Inferior parietal cortex (tissue), 1 donor: ENCODE measurements at regions not wholly inside any gene's neighbourhood (a gene's known extent, or its start where the extent isn't known, plus 50 kb on each side); places are given as distances from the start of the nearest gene placed in this dataset.

Experiments used
- DNase-seq: peaks from one replicate; pipeline ENCODE4 v3.0.0-alpha.2; 2016; ENCODE audit errors: extremely low spot score

DNA sequence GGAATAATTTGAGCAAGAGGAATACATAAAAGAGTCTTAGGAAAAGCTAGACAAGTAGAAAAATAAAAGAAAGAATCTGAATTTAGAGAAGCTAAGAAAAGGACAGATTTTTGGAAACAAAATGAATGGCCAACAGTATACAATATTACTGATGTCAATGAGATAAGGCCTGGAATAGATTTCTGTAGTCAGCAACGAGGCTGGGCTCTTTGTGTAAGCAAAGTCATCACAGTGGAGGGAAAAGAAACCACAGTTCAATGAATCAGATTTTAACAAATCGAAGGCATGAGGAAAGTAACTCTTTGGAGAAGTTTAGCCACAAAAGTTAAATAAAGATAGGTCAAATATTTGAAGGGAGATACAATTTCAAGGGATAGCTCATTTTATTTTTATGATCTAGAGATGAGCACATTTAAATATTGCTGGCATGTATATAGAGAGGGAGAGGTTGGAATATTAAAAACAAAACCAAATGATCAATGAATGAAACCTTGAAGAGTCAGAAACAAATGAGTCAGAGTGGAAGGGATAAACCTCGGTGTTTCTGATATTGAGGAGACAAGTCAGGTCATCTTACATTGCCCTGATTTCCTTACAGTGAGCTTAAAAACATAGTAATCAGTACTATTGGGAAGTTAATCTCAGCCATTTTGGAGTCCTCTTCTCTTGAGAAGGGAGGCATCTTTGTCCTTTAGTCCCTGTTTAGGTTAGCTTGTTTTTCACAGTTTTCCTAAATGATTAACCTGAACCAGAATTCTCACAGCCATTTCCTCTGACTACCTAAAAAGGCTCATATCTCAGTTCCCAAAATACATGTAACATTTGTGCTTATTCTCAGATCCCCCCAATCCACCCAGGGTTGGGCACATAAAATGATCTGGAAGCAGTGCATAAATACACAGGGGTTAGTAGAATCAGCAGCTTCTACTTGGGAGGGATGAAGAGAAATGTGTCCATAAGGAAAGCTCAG is 620.0 kb upstream of the B3GALT2 start:
- DNase-seq, result no peak

DNA sequence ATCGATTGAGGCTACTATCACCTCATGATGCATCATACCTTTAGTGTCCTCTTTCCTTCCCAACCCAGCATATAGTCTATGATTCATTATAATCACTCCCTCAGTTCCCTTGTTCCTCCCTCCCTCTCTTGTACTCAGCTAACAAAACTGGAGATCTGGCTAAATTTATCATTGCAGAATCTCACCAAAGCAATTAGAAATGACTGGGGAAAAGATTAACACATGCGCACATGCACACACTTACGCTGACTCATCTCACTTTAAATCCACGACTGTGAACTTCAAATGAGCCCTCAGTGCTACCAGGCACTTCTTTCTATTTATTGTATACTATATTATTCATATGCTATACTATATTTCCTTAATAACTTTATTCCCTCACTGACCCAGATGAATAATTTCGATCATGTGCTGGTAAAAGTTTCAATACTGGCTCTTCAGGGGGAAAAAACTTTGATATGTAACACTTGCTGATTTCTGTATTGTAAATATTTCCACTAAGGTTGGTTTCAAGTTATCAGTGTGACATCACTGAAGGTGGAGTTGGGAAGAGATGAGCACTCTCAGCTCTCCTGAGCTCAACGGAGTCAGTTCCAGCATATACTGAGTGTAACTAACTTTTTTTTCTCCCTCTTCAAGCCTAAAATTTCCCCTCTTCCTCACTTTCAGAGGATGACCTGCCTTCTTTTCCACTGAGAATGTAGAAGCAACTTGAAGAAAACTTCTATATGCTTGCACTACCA is 613.7 kb upstream of the B3GALT2 start:
- DNase-seq, result peak; percentile 27

DNA sequence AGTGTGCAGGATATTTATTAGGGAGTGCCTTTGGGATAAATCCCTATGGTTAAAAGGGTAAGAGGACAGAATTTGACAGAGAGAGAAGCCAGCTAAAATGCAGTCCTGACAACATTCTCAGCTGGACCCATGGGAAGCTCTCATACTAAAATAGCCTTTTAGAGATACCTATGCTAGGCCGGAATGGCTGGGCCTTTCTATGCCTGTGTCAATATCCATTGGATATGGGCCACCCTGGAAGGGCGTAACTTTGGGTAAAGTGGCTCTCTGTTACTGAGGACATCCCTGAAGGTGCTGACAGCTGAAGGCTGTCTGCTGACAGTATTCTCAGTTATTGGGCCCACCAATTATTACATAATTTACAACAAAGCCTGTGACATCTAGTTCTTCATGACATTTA is 613.0 kb upstream of the B3GALT2 start:
- no peak for DNase-seq

DNA sequence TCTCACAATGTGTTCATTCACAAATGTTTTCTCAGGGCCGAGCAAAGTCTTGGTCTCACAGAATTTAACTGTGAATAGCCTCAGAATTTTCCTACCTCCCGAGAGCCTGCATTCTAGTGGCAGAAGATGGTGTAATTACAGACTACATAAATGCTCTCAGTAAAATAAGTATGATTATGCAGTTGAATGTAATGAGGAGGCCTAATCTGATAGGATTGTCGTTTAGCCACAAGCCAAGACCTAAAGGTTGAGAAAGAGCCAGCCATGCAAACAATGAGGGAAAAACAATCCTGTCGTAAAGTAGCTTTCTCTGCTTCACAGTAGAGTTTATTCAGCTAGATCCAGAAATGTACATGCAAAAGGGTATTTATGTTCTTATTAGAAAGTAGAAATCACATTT is 607.8 kb upstream of the B3GALT2 start:
- DNase-seq, result no peak

DNA sequence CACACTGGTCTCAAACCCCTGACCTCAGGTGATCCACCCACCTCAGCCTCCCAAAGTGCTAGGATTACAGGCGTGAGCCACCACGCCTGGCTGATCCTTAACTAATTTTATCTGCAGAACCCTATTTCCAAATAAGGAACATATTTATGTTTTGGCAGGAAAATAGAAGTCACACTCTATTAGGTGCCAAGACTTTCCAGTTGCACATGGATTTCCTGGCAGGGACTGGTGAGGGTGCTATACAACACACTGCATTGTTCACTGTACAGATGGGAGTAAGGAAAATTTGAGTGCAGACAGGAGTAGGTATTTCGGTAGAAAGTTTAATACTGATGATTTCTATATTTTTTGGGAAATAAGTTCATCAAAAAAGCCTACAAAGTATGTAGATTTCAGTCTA is 605.3 kb upstream of the B3GALT2 start:
- DNase-seq, result no peak

DNA sequence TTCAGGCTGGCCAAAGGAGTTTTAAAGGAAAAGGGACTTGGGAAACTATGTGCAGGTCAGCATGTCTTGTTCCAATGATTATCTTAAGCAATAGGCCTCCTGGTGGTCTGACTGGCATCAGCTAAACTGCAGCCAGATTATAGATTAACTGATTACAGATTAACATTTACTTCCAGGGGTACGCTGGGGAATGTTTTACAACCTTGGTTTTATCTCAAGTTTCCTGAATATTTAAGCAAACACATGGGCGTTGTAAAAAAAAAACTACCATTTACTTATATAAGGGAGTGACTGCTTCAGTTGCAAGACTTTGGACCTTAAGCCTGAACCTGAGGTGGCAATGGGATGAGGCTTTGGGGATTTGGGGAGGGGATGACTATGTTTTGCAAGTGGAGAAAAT is 600.6 kb upstream of the B3GALT2 start:
- DNase-seq, result no peak

DNA sequence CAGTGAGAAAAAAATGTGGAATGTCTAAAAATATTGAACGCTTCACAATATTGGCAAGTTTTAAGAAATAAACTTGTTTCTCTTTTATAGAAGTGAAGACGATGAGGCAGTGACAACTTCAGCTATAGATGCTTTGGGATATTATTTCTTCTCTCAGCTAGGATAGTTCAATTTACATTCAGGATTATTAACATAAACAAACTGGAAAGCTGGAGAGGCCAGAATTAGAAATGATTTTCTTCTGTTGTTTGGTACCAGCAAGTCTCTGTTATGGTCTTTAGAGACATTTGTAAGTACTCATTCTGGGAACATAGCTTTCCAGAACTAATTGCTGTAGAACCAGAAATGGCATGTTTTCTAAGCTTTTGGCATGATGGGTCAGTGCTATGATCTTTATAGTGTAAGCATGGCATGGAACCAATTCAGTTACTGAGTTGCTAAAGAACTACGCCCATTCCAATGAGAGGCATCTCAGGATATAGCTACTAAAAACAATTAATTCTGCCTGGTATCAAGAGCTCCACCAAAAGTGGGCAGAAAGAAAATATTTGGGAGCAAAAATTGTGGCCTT is 599.5 kb upstream of the B3GALT2 start:
- DNase-seq, result no peak

DNA sequence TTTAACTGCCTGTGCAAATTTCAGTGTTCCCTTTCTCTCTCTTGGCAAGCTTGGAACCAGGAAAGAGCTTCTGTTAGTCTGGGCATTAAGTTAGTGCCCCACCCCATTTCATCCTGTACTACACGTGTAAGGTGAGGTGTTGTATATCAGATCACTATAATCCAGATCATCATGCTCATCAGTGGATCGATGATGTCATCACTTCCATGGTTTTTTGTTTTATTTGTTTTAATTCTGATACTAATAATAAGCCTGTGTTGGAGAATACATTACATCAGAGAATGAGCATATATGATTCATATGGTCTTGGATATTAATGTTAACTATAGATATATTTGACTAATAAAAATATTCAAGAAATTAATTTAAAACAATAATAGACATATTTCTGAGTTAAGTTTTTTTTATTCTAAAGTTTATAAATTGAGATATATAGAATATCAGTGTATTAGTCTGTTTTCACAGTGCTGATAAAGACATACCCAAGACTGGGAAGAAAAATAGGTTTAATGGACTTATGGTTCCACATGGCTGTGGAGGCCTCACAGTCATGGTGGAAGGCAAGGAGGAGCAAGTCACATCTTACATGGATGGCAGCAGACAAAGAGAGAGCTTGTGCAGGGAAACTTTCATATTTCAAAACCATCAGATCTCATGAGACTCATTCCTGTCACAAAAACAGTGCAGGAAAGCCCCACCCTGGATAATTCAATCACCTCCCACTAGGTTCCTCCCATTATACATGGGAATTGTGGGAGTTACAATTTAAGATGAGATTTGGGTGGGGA is 588.3 kb upstream of the B3GALT2 start:
- DNase-seq, result no peak

DNA sequence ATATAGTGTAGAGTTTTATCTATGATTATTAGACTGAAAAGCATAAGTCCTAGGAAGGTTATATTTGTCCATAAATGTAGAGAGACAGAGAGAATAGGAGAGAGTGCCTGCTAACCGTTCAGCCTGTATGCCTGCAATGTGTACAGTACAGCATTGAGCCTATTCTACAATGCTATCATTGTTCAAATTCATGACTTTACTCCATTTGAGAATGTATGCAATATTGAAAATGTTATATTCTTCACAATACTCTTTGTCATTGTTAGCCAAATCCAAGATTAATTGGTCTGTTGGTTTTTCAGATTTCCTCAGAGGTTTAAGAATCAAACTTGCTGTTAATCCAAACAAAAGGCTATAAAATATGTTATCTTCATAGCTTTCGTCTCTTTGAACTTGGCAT is 585.2 kb upstream of the B3GALT2 start:
- no peak for DNase-seq

DNA sequence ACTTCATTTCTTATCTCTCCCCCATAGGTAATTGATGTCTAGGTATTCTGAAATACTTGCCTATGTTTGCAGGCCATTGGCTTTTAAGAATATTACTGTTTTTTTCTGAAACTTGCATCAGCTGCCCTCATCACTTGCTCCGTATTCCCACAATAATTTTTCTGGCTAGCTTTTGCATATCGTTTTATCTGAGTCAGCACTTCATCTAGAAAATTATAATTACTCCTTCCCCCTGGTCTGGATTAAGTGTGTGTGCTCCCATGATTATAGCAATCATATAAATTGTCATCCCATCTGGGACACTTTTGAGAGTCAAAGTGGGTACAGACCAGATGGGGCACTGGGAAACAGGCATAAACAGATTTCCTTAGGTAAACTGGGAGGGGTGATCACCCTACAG is 583.2 kb upstream of the B3GALT2 start:
- DNase-seq, result no peak

DNA sequence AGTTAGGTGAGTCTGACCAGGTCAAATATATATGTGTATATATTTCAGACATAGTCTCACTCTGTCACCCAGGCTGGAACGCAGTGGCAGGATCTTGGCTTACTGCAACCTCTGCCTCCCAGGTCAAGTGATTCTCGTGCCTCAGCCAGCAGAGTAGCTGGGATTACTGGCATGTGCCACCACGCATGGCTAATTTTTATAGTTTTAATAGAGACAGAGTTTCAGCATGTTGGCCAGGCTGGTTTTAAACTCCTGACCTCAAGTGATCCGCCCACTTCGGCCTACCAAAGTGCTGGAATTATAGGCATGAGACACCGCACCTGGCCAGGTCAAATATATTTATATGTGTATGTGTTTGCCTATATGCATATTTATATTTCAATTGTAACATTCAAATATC is 581.5 kb upstream of the B3GALT2 start:
- no peak for DNase-seq

DNA sequence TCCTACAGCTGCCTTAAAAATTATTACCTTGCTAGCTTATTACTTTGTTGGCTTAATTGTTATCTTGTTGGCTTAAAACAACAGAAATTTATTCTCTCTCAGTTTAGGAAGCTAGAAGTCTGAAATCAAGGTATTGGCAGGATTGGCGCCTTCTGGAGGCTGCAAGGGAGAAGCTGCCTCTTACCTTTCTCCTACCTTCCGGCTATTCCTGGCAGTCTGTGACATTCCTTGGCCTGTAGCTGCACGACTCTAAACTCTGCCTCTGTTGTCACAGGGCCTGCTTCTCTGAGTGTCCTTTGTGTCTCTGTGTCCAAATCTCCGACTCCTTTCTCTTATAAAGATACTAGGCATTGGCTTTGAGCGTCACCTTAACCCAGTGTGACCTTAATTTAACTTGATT is 579.9 kb upstream of the B3GALT2 start:
- DNase-seq, result no peak

DNA sequence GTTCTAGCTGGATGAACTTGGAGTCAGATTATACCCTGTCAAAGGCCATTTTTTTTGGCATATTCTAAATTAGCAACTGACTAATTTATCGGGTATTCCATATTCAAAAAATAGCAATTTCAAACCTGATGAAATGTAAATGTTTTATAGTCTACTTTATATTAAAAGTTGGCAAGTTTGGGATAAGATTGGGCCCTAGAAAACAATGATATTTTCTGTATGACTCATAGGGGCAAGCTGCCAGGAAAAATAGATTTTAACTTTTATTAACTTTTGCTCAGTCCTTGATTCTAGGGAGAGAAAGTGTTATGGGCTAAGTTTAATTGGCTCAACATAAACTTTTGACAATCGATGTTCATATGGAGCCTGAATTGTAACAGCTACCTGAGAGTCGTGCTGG is 576.9 kb upstream of the B3GALT2 start:
- no peak for DNase-seq

DNA sequence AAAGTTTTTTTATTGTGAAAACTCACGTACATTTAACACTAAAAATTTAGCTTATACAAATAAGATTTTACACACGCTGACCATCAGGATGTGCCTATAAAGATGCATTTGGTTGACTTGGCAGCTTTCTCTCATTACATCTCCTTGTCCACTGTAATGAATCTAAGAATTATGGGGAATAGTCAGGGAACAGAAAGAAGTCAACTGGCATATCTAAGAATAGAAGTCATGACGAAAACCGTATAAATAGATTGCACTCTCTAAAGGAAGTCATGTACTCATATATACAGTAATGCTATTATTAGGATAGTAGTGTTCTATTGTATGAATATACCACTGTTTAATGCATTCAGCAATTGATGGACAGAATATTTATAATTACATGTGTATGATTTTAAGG is 575.8 kb upstream of the B3GALT2 start:
- no peak for DNase-seq

DNA sequence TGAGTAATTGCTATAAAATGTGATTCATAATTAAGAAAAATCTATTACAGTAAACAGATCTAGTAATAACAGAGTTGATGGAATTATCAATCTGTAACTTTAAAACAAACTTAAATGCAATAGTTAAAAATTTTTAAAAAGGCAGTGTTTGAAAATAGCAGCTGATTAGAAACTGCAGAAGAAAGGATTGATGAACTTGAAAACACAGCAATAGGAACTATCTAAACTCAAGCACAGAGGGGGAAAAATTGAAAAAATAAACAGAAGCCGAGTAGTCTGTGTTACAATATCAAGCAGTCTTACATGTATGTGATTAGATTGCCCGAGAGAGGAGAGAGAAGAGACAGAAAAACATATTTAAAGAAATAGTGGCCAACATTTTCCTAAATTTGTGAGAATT is 569.0 kb upstream of the B3GALT2 start:
- DNase-seq, result no peak

DNA sequence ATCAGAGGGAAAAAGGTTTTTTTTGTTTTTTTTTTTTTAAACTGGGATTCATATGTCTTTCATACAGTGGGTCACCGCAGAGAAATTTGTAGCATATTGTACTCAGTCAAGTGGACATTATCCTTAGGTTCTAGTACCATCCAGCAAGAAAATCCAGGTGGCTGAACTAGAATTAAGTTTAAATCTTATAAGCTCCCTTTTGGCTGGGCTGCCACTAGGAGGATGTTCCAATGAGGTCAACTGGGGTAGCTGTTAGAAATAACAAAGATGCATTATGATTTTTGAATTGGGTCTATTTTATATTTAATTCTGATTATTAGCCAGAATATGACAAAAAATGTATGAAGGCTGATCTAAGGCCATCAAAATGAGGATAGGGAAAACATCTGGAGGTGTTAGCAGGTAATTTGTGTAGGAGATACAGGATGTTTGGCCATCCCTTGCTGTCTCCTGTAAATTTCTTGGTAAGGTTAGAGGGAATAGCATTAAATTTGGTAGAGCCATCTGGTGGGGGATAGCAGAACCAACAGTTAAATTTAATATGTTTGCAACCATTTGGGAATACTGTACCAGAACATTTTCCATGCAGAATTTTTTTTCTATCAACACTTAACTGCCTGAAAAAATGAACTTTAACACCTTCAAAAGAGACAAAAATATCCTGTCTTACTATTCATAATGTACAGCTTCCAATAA is 568.5 kb upstream of the B3GALT2 start:
- no peak for DNase-seq

DNA sequence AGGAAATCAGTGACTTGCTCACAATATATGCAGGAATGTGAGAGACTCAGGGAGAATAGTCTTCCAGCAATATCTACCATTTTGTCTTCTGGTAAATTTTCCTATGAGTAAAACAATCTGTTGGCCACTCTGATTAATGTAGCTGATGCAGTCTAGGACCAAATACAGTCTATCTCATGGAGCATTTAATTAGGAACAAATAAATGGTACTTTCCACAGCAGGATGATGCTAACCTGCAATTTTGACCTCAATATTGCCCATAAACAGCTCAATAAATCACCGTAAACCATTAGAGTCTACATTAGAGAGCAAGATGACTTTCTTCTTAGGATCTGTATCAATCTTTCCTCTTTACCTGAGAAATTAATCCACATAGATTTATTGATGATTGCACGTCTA is 567.7 kb upstream of the B3GALT2 start:
- no peak for DNase-seq

DNA sequence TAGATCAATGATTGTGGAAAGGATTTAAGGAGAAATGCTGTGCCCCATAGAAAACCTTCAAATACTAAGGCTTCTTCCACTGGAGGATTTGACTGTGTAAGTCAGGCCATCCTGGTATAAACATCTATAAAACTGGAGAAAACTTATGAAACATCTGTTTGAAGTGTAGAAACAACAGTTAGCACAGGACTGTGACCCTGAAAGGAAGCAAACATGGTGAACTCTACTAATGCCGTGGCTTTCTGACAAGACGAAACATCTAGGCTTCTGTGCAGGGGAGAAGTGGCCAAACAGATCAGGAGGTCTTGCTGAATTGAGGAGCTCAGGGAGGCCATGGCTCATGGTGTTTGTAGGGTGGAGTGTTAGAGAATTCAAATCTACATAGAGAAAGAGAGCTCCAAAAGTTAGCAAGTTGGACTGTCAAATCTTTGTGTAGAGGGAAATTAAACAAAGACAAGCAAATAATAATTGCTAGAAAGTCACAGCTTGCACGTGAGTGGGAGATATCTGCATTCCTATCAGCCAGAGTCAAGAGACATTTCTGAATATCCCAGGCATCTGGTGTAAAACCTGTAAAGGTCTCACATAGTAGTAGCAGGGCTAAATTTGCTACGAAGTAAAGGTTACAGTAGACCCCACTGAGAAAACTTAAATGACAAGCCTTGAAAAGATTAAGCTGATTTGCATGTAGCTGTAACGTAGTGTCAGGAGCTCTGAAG is 566.8 kb upstream of the B3GALT2 start:
- DNase-seq, result no peak

DNA sequence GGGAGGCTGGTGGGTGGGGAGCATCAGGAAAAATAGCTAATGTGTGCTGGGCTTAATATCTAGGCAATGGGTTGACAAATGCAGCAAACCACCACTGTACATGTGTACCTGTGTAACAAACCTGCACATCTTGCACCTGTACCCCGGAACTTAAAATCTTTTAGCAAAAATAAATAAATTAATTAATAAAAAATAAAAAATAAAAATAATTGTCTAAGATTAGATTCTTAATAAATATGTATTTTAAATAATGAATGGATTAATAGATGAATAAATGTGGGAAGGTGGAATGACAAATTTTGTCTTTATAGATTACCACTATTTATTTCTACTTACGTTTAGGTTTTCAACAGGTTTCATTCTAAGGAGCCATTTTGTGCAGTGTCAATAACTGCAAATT is 563.5 kb upstream of the B3GALT2 start:
- no peak for DNase-seq

DNA sequence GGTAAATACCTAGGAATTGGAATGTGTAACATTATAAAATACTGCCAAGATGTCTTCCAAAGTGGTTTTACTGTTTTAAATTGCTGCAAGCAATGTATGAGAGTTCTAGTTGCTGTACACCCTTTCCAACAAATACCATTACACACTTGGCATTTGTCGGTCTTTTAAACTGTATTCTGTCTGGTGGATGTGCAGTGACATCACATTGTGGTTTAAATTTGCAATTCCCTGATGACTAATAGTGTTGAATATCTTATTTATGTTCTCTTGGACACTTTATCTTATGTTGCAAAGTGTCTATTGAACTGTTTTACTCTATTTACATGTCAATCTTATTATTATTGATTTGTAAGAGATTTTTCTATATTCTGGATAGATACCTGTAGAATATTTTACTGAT is 561.2 kb upstream of the B3GALT2 start:
- DNase-seq, result no peak

DNA sequence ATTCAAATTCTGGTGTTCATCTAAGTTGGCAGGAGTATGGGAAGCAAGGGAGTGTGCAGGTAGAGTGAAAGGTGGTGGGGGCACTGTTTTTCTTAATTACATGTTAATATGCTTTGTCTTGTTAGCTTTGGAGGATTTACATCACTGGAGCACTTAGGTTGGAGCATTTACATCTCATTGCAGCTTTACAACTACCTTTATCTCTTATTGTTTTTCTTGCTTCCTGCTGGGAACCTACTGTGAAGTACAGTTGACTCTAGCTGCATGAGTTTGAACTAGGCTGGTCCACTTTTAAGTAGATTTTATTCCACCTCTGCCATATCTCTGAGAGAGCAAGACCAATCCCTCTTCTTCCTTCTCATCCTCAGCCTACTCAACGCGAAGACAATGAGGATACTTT is 554.8 kb upstream of the B3GALT2 start:
- DNase-seq, result no peak
